ENCODE measurements at regions not wholly inside any gene's neighbourhood (a gene's known extent, or its start where the extent isn't known, plus 50 kb on each side); places are given as distances from the start of the nearest gene placed in this dataset.

- DNase-seq (ENCODE audit: low read depth), result no peak
- H3K4me3 ChIP-seq (replicated peaks; ENCODE audit: low read depth, low read length), result no peak overlapping the region
- no peak for TF ChIP-seq CTCF (IDR thresholded peaks at IDR 0.05; ENCODE audit: low read length, missing control alignments)
Observed at GRCh38 chr11:112403432-112403831, 142.8 kb upstream of the PLET1 start.

- DNase-seq (ENCODE audit: low read depth), result no peak
- TF ChIP-seq CTCF (IDR thresholded peaks at IDR 0.05; ENCODE audit: low read length, missing control alignments), result no peak
Observed at GRCh38 chr11:112404112-112404511, 143.5 kb upstream of the PLET1 start.

GRCh38 chr11:112408517-112408916, 147.9 kb upstream of the PLET1 start:
- no peak for DNase-seq (ENCODE audit: low read depth)

More at GRCh38 chr11:112404112-112404511, 143.5 kb upstream of the PLET1 start:
- no peak overlapping the region for H3K4me3 ChIP-seq (replicated peaks; ENCODE audit: low read depth, low read length)

GRCh38 chr11:112410325-112410724, 149.7 kb upstream of the PLET1 start:
- TF ChIP-seq CTCF (IDR thresholded peaks at IDR 0.05; ENCODE audit: low read length, missing control alignments), result no peak
- DNase-seq (ENCODE audit: low read depth), result no peak
- H3K4me3 ChIP-seq (replicated peaks; ENCODE audit: low read depth, low read length), result no peak overlapping the region

More at GRCh38 chr11:112408517-112408916, 147.9 kb upstream of the PLET1 start:
- TF ChIP-seq CTCF (IDR thresholded peaks at IDR 0.05; ENCODE audit: low read length, missing control alignments), result no peak
- H3K4me3 ChIP-seq (replicated peaks; ENCODE audit: low read depth, low read length), result no peak overlapping the region

- no peak for TF ChIP-seq CTCF (IDR thresholded peaks at IDR 0.05; ENCODE audit: low read length, missing control alignments)
- H3K4me3 ChIP-seq (replicated peaks; ENCODE audit: low read depth, low read length), result no peak overlapping the region
- DNase-seq (ENCODE audit: low read depth), result no peak
Observed at GRCh38 chr11:112412383-112412782, 151.7 kb upstream of the PLET1 start.

- no peak for TF ChIP-seq CTCF (IDR thresholded peaks at IDR 0.05; ENCODE audit: low read length, missing control alignments)
- no peak overlapping the region for H3K4me3 ChIP-seq (replicated peaks; ENCODE audit: low read depth, low read length)
- no peak for DNase-seq (ENCODE audit: low read depth)
Observed at GRCh38 chr11:112417339-112417738, 156.7 kb upstream of the PLET1 start.

- DNase-seq (ENCODE audit: low read depth), result no peak
- no peak overlapping the region for H3K4me3 ChIP-seq (replicated peaks; ENCODE audit: low read depth, low read length)
- no peak for TF ChIP-seq CTCF (IDR thresholded peaks at IDR 0.05; ENCODE audit: low read length, missing control alignments)
Observed at GRCh38 chr11:112418438-112418837, 157.8 kb upstream of the PLET1 start.
